Endothelial cell (in vitro differentiated cells): ENCODE measurements at regions not wholly inside any gene's neighbourhood (a gene's known extent, or its start where the extent isn't known, plus 50 kb on each side); places are given as distances from the start of the nearest gene placed in this dataset.
"Not testable (repeated sequence)": the region's sequence is repeated elsewhere in the genome, so short reads cannot be mapped to it uniquely, and the experiment has no call there.

Experiments used
- DNase-seq: peaks from one replicate; pipeline ENCODE4 v3.0.0; 2021; ENCODE audit warnings: low spot score
- H3K27ac Mint-ChIP-seq: one replicate; pipeline ENCODE4 v1.8.0; 2021; ENCODE audit warnings: mixed read lengths, inconsistent platforms; ENCODE audit not compliant: unreplicated experiment
- H3K27me3 Mint-ChIP-seq: one replicate; pipeline ENCODE4 v1.8.0; 2021; ENCODE audit warnings: mild to moderate bottlenecking, moderate library complexity, mixed read lengths, inconsistent platforms; ENCODE audit not compliant: unreplicated experiment
- H3K36me3 Mint-ChIP-seq: one replicate; pipeline ENCODE4 v1.8.0; 2021; ENCODE audit warnings: mild to moderate bottlenecking, low read depth, mixed read lengths, inconsistent platforms; ENCODE audit not compliant: unreplicated experiment
- H3K4me1 Mint-ChIP-seq: one replicate; pipeline ENCODE4 v1.8.0; 2021; ENCODE audit warnings: mild to moderate bottlenecking, mixed read lengths, inconsistent platforms; ENCODE audit not compliant: unreplicated experiment
- H3K4me3 Mint-ChIP-seq: one replicate; pipeline ENCODE4 v1.8.0; 2021; ENCODE audit warnings: mild to moderate bottlenecking, mixed read lengths, inconsistent platforms; ENCODE audit not compliant: unreplicated experiment
- H3K9me3 Mint-ChIP-seq: one replicate; pipeline ENCODE4 v1.8.0; 2021; ENCODE audit warnings: mixed read lengths, inconsistent platforms; ENCODE audit not compliant: unreplicated experiment

DNA sequence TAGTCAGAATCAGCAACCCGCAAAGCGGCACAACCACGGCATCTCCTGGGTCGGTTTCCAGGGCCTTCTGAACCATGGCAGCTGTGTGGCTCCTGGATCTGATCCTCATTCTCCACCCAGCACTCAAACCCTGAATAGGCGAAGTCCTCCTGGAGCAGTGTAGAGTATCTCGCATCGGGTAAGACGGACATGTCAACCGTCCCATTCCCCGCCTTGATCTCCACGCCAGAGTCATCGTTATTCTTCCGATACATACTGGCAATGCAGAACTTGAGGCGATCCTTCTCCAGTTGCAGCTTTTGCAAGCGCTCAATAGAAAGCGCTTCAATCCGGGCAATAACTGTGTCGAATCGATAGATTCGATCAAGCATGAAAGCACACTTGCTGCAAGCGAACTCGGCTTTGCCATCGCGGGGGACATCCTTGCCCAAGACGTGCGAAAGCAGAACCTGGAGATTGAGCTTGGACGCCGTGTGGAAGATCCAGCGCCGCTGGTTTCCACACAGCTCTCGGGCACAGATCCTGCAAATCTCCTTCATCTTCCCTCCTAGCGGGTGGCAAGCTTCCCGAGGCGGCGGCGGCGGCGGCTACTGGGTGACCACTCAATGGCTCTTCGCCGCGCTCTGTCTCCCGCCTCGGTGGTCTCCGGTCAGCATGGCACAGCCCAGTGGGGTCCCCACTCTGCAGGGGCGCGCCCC, 142.9 kb downstream of the NBPF8 start:
- not testable (repeated sequence) for H3K36me3 Mint-ChIP-seq, H3K9me3 Mint-ChIP-seq, H3K4me3 Mint-ChIP-seq, H3K27ac Mint-ChIP-seq, H3K27me3 Mint-ChIP-seq, H3K4me1 Mint-ChIP-seq, DNase-seq

DNA sequence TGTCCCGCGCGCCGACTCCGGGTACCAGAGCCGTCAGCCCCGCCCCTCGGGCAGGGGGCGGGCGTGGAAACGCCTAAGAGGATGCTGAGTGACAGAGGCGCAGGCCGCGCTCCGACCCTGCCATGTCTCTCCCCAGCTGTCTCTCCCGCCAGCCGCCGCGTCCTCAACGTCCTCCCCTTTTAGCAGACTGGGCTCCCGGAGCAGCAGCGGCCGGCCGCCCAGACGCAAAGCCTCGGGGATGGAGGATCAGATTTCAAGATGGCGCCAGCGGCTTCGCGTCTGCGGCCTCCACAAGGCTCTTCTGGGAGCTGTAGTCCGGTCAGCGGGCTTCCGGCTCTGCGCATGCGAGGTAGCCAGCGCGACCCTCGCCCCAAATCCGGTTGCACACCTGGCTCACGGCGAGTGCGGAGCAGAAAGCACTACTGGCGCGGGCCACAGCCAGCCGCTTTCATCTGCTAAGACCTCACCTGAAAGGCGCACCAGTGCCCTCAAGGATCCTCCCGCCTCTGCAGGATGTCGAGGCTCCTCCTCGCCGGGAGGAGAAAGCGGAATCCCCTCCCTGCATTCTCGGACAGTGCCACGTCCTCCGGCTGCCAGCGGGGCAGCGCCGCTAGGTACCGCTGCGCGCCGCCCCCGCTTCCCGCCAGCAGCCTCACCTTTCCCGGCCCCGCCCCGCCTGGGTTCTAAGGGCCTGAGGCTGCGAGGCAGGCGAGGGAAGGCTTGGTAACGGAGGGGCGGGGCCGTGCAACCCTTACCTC, 143.6 kb downstream of the NBPF8 start:
- peak; percentile 58 for DNase-seq
- not testable (repeated sequence) for H3K4me1 Mint-ChIP-seq, H3K27me3 Mint-ChIP-seq, H3K9me3 Mint-ChIP-seq, H3K36me3 Mint-ChIP-seq, H3K4me3 Mint-ChIP-seq, H3K27ac Mint-ChIP-seq

DNA sequence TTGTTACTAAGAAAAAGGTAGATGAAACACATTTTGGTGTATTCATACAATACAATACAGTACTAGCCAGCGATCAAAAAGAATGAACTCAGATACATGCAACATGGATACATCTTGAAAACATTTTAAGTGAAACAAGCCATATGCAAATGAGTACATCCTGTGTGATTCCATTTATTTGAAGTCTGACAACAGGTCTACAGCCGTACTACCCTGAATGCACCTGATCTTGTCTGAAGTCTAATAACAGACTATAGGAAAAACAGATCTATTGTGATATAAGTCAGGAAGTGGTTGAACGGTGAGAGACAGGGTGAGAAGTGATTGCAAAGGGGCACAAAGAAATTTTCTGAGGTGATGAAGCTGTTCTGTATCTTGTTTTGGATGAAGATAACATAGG, 146.9 kb downstream of the NBPF8 start:
- not testable (repeated sequence) for DNase-seq, H3K4me1 Mint-ChIP-seq, H3K9me3 Mint-ChIP-seq, H3K36me3 Mint-ChIP-seq, H3K27me3 Mint-ChIP-seq, H3K4me3 Mint-ChIP-seq, H3K27ac Mint-ChIP-seq

DNA sequence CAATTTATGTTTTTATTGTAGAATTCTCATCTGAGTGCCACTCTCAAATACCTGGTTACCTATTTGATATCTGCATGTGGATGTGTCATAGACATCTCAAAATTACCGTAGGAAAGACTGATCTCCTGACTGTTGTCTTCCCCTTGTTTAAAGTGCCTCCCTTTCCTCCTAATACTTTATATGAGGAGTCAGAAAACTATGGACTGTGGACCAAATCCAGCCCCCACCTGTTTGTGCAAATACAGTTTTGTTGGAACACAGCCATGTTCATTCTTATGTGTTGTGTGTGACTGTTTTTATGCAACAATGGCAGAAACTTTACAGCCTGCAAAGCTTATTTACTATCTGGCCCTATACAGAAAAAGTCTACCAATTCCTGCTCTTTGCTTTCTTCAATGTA, 150.6 kb downstream of the NBPF8 start:
- H3K36me3 Mint-ChIP-seq, H3K27ac Mint-ChIP-seq, H3K4me1 Mint-ChIP-seq, DNase-seq, H3K27me3 Mint-ChIP-seq, H3K4me3 Mint-ChIP-seq, H3K9me3 Mint-ChIP-seq: not testable (repeated sequence)

DNA sequence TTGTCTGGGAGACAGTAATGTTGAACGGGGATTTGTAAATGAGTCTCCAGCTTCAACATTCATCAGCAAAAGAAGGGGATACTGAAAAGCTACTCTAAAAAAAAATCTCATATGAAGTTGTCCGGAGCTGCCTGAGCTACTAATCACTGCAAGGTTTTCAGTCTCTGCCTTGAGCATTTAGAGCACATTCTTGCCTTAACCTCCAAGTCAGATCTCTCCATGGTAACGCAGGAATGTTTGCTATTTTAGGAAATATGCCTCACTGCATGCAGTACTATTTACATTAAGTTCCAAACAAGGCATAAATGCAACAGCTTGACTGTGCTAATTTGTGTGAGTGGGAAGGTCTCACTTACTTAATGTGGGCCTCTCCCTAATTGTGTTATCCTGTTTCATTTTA, 152.8 kb downstream of the NBPF8 start:
- H3K4me3 Mint-ChIP-seq, H3K27me3 Mint-ChIP-seq, H3K9me3 Mint-ChIP-seq, H3K36me3 Mint-ChIP-seq, H3K27ac Mint-ChIP-seq, H3K4me1 Mint-ChIP-seq, DNase-seq: not testable (repeated sequence)

DNA sequence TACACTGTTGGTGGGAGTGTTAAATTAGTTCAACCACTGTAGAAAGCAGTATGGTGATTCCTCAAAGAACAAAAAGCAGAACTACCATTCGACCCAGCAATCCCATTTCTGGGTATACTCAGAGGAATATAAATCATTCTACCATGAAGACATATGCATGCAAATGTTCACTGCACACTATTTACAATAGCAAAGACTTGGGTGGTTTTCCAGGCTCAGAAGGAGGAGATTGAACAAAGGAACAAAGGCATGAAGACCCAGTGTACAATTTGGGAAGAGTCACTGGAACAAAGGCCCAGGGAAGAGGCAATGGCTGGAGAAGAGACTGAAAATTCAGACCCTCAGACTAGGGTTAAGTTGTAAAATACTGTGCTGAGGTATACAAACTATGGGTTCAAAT, 148.5 kb upstream of the NBPF26 start:
- H3K4me3 Mint-ChIP-seq, H3K9me3 Mint-ChIP-seq, H3K36me3 Mint-ChIP-seq, H3K27ac Mint-ChIP-seq, H3K4me1 Mint-ChIP-seq, DNase-seq, H3K27me3 Mint-ChIP-seq: not testable (repeated sequence)

DNA sequence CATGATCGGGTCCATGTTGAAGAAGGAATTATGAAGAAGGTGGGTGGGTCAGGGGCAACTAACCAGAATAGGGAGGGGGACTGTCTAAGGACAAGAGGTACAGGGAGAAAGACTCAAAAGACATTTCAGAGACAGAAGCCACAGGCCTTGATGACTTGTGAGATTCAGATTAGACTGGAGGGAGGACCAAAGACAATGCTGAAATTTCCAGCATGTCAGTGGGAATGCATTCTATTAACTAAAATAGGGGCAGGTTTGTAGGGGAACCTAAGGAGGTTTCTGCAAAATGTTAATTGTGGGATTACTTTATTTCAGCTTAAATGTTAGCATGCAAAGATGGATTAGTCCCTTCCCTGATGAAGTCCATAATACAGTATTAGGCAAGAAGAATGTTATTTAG, 141.6 kb upstream of the NBPF26 start:
- not testable (repeated sequence) for H3K4me1 Mint-ChIP-seq, H3K36me3 Mint-ChIP-seq, H3K9me3 Mint-ChIP-seq, H3K27me3 Mint-ChIP-seq, H3K27ac Mint-ChIP-seq, DNase-seq, H3K4me3 Mint-ChIP-seq

DNA sequence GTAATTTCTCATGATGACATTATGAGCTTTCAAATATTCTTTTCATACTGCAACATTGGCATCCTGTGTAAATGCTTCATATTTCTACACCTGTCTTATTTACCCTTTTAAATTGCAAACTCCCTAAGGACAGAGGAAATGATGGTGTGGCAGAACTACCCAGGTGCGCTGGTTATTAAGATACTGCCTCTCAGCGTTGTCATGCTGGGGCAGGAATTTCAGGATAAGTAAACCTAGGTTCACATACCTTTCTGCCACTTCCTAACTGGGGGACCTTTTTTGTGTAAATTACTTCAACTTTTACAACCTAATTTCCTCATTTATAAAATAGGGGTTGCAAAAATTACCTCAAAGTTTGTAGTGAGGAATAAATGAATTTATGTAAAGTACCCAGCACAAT, 137.7 kb upstream of the NBPF26 start:
- not testable (repeated sequence) for H3K27ac Mint-ChIP-seq, H3K36me3 Mint-ChIP-seq, H3K4me1 Mint-ChIP-seq, H3K9me3 Mint-ChIP-seq, H3K4me3 Mint-ChIP-seq, H3K27me3 Mint-ChIP-seq, DNase-seq

DNA sequence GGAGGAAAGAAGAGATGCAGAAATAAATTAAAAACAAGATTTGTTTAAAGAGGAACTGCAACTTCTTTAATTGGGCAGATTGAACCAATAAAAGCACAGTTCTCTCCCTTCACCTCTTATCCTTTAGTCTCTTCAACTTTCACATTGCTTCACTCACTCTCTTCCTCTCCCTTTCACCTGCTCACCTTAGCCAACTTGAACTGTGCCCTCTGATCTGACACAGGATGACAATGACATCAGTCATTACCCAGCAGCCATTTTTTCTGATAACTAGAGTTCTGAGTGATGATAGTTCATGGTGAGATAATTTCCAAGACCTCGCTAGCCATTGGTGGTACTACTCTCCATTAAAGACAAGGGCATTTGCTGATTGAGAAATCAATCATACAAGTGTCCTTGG, 134.9 kb upstream of the NBPF26 start:
- H3K4me3 Mint-ChIP-seq, H3K27ac Mint-ChIP-seq, H3K9me3 Mint-ChIP-seq, DNase-seq, H3K4me1 Mint-ChIP-seq, H3K36me3 Mint-ChIP-seq, H3K27me3 Mint-ChIP-seq: not testable (repeated sequence)

DNA sequence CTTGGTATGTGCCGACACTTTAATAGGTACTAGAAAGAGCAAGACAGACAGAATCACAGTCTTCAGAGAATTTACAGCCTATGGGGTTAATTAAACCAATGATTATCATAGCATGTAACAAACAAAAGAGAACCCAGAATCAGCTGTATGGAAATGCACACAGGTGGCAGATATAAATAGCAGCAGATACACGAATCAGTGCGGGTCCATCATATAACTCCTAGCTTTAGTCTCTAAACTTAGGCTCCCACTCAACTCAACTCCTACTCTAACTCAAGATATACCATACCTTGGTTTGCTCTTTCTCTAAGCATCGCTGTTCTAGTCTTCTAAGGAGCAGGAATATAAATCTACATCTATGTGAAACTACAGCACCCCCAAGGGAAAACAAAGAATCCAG, 132.0 kb upstream of the NBPF26 start:
- H3K9me3 Mint-ChIP-seq, H3K27ac Mint-ChIP-seq, H3K4me3 Mint-ChIP-seq, H3K27me3 Mint-ChIP-seq, DNase-seq, H3K4me1 Mint-ChIP-seq, H3K36me3 Mint-ChIP-seq: not testable (repeated sequence)

DNA sequence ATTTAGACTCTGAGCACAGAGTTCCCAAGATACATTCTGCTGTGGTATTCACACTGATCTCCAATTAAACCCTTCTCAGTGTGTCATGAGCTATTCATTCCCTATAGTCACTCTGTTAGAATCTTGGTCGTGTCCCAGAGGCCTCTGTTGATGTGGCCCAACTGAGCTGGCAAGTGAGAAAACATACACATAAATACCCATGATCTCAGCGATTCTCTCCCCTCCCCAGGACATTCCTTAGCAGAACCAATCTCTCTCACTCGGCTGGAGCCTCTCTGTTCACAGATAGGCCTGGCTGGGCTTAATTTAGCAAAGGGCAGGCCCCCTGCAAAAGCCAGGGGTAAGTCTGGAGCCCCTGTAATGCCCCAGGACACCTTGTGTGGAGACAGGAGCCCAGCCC, 130.8 kb upstream of the NBPF26 start:
- DNase-seq, H3K27me3 Mint-ChIP-seq, H3K4me1 Mint-ChIP-seq, H3K9me3 Mint-ChIP-seq, H3K27ac Mint-ChIP-seq, H3K4me3 Mint-ChIP-seq, H3K36me3 Mint-ChIP-seq: not testable (repeated sequence)

DNA sequence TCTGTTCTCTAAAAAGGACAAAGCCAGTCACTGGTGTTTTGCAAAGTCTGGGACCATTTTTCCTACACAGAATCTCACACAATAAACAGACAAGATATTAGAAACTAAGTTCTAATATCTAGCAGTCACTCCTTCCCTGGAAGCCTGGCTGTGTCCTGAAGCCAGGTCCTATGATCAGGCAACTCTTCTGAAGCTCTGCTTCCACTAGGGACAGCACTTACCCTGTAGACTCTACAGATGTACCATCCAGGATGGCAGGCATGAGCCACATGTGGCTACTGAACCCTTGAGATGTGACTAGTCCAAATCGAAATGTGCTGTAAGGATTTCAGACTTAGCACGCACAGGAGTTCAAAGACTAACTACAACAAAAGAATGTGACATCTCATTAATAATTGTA, 130.1 kb upstream of the NBPF26 start:
- not testable (repeated sequence) for H3K4me3 Mint-ChIP-seq, DNase-seq, H3K4me1 Mint-ChIP-seq, H3K9me3 Mint-ChIP-seq, H3K27ac Mint-ChIP-seq, H3K27me3 Mint-ChIP-seq, H3K36me3 Mint-ChIP-seq
